GM23248 (cell line): ENCODE measurements at regions not wholly inside any gene's neighbourhood (a gene's known extent, or its start where the extent isn't known, plus 50 kb on each side); places are given as distances from the start of the nearest gene placed in this dataset.

Experiments used
- EZH2 ChIP-seq: fragments of 200-600 bp; sonication (generic); IDR thresholded peaks from 2 replicates; pipeline ENCODE4 v1.6.1; 2018; ENCODE audit warnings: antibody characterized with exemption, mild to moderate bottlenecking; ENCODE audit not compliant: insufficient read depth, poor library complexity, severe bottlenecking
- EZH2phosphoT487 ChIP-seq: fragments of 200-600 bp; sonication (generic); IDR thresholded peaks from 2 replicates; pipeline ENCODE4 v1.6.1; 2018; ENCODE audit warnings: antibody characterized with exemption, moderate library complexity, mild to moderate bottlenecking, low read depth; ENCODE audit not compliant: insufficient read depth

DNA sequence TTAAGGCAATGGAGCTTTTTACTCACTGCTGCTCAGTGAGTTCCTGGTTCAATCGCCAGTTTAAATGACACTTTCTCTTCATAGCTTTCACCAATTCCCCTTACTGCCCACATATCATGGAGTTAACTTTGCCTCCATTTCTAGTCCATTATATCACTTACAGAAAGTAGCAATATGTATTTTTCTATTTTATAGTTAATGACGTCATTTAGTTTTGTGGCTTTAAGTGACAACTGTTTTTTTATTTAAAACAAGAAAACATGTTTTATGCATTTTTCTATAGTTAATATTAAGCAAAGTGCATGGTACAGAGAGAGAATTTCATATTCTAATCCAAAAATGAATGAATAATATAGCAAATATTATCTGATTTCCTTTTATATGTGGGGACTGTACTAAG is 363.3 kb downstream of the CDC14C start:
- TF ChIP-seq EZH2 (no peak), EZH2phosphoT487 (no peak)
